ENCODE measurements at regions not wholly inside any gene's neighbourhood (a gene's known extent, or its start where the extent isn't known, plus 50 kb on each side); places are given as distances from the start of the nearest gene placed in this dataset.

DNA sequence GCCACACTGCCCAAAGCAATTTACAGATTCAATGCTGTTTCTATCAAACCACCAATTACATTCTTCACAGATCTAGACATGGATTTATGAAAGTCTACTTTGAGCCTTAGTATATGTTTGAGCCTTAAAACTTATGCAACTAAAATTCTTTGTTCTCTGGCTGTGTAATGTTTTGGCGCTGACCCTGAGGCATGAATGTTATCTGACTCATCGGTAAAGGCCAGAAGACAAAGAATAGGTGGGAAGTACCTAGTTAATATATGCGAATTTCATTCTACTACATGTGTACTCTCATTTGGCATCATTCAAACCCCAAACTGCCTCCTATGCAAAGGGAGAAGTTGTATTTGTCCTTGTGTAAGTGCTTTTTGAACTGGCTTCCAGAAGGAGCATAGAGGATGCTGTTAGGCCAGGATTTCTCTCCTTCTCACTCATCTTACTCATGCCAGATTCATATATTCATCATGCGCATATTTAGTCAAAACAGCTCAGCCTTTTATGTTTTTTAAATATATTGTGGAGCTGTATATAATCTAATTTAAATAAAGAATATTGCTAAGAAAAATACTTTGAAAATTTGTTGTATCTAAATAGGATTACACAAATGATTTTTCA is 204.2 kb downstream of the NFKBIZ start:
- TF ChIP-seq MAX (IDR thresholded peaks at IDR 0.05) (no peak), CTCF (IDR thresholded peaks at IDR 0.05; ENCODE audit: low read depth, low read length, missing input control) (no peak), RAD21 (IDR thresholded peaks at IDR 0.05) (no peak), TAF1 (conservative IDR thresholded peaks at IDR 0.05) (no peak), GABPA (IDR thresholded peaks at IDR 0.05 in 1 of 2, conservative IDR thresholded peaks at IDR 0.05 in 1 of 2) (no peak), RXRA (IDR thresholded peaks at IDR 0.05) (no peak), YY1 (IDR thresholded peaks at IDR 0.05) (no peak), SP1 (IDR thresholded peaks at IDR 0.05) (no peak), JUND (IDR thresholded peaks at IDR 0.05) (no peak), FOXA1 (IDR thresholded peaks at IDR 0.05) (no peak), ZBTB33 (IDR thresholded peaks at IDR 0.05) (no peak), HNF4A (conservative IDR thresholded peaks at IDR 0.05) (no peak)
- TF ChIP-seq, protein P1, sequence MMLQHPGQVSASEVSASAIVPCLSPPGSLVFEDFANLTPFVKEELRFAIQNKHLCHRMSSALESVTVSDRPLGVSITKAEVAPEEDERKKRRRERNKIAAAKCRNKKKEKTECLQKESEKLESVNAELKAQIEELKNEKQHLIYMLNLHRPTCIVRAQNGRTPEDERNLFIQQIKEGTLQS (IDR thresholded peaks at IDR 0.05): no peak
- TF ChIP-seq, protein P2, sequence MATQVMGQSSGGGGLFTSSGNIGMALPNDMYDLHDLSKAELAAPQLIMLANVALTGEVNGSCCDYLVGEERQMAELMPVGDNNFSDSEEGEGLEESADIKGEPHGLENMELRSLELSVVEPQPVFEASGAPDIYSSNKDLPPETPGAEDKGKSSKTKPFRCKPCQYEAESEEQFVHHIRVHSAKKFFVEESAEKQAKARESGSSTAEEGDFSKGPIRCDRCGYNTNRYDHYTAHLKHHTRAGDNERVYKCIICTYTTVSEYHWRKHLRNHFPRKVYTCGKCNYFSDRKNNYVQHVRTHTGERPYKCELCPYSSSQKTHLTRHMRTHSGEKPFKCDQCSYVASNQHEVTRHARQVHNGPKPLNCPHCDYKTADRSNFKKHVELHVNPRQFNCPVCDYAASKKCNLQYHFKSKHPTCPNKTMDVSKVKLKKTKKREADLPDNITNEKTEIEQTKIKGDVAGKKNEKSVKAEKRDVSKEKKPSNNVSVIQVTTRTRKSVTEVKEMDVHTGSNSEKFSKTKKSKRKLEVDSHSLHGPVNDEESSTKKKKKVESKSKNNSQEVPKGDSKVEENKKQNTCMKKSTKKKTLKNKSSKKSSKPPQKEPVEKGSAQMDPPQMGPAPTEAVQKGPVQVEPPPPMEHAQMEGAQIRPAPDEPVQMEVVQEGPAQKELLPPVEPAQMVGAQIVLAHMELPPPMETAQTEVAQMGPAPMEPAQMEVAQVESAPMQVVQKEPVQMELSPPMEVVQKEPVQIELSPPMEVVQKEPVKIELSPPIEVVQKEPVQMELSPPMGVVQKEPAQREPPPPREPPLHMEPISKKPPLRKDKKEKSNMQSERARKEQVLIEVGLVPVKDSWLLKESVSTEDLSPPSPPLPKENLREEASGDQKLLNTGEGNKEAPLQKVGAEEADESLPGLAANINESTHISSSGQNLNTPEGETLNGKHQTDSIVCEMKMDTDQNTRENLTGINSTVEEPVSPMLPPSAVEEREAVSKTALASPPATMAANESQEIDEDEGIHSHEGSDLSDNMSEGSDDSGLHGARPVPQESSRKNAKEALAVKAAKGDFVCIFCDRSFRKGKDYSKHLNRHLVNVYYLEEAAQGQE (IDR thresholded peaks at IDR 0.05): no peak
